Testis (tissue), 2 donors: ENCODE measurements at regions not wholly inside any gene's neighbourhood (a gene's known extent, or its start where the extent isn't known, plus 50 kb on each side); places are given as distances from the start of the nearest gene placed in this dataset.

Experiments used
- POLR2A ChIP-seq: fragments of 450-650 bp; IDR thresholded peaks from one replicate; pipeline ENCODE4 v1.6.1; 2017; ENCODE audit warnings: antibody characterized with exemption, mild to moderate bottlenecking, moderate library complexity
- TF ChIP-seq, protein P1 (sequence below), 3 experiments: fragments of 450-650 bp in 2 of 3; fragments of 200-600 bp in 1 of 3; sonication (generic) in 1 of 3; IDR thresholded peaks; one replicate each; pipeline ENCODE4 v1.5.1; 2016 to 2019; ENCODE audit warnings: antibody characterized with exemption in 3 of 3, mild to moderate bottlenecking in 2 of 3, moderate library complexity in 1 of 3

DNA sequence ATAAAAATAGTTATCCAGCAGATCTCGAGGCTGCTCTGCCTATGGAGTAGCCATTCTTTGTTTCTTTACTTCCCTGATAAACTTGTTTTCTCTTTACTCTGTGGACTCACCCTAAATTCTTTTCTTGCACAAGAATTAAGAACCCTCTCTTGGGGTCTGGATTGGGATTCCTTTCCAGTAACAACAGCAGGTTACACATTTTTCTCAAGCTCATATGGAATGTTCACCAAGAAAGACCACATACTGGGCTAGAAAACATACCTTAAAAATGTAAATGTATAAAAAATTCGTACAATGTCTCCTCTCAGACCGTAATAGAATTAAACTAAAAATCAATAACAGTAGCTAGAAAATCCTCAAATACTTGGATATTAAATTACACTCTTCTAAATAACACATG lies 299.2 kb downstream of the CNTN3 start:
- TF ChIP-seq, protein P1, sequence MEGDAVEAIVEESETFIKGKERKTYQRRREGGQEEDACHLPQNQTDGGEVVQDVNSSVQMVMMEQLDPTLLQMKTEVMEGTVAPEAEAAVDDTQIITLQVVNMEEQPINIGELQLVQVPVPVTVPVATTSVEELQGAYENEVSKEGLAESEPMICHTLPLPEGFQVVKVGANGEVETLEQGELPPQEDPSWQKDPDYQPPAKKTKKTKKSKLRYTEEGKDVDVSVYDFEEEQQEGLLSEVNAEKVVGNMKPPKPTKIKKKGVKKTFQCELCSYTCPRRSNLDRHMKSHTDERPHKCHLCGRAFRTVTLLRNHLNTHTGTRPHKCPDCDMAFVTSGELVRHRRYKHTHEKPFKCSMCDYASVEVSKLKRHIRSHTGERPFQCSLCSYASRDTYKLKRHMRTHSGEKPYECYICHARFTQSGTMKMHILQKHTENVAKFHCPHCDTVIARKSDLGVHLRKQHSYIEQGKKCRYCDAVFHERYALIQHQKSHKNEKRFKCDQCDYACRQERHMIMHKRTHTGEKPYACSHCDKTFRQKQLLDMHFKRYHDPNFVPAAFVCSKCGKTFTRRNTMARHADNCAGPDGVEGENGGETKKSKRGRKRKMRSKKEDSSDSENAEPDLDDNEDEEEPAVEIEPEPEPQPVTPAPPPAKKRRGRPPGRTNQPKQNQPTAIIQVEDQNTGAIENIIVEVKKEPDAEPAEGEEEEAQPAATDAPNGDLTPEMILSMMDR (IDR thresholded peaks at IDR 0.05), result no peak
- TF ChIP-seq POLR2A, result no peak
